HepG2 (cell line): ENCODE measurements at regions not wholly inside any gene's neighbourhood (a gene's known extent, or its start where the extent isn't known, plus 50 kb on each side); places are given as distances from the start of the nearest gene placed in this dataset.

Experiments used
- ATAC-seq: fragments of 200-7000 bp; cut with Tn5 transposase; 3 replicates; pipeline ENCODE4 v1.9.1; 2020; ENCODE audit warnings: mild to moderate bottlenecking, moderate library complexity
- BruUV-seq: library from RNA; stranded (reverse); fragments of 400-500 nt; replicated peaks from 2 replicates; lab custom pipeline; 2021; lab: Mats Ljungman, UMichigan
- CTCF ChIA-PET: fragments of 300-600 bp; formaldehyde crosslinking; extraction: SDS; loops from one replicate; lab custom pipeline; 2021; ENCODE audit warnings: low total read pairs, inconsistent platforms, low intra/inter-chr PET ratio; lab: Yijun Ruan, JAX
- POLR2A ChIA-PET: fragments of 350-600 bp; sonication (Branson Sonifier 250); formaldehyde crosslinking; loops from one replicate; lab custom pipeline; 2020; ENCODE audit warnings: antibody characterized with exemption, inconsistent platforms; lab: Yijun Ruan, JAX
- DNase-seq: peaks from one replicate; pipeline ENCODE4 v3.0.0-alpha.2; 2015; ENCODE audit warnings: low spot score
- FAIRE-seq: peaks from 3 replicates; lab custom pipeline; 2011; peaks lifted over from hg19 to GRCh38; lab: Jason Lieb, UNC
- H2AFZ ChIP-seq: one replicate; pipeline ENCODE4 v1.6.1; 2011; ENCODE audit warnings: low read length, inconsistent platforms
- H3K27ac ChIP-seq: fragments of 300-600 bp; 3 replicates; pipeline ENCODE4 v1.8.0; 2011; ENCODE audit warnings: mixed run types, mild to moderate bottlenecking, mixed read lengths, low read length, inconsistent platforms; ENCODE audit not compliant: insufficient read depth; ENCODE audit errors: extremely low read length
- H3K27me3 ChIP-seq, 2 experiments: fragments of 200-600 bp in 1 of 2; 2 replicates in 1 of 2; 3 replicates in 1 of 2; pipeline versions ENCODE4 v1.6.0 to v1.8.0; 2011; ENCODE audit warnings: low read length in 2 of 2, mild to moderate bottlenecking in 2 of 2, moderate library complexity in 2 of 2, inconsistent platforms in 1 of 2; ENCODE audit not compliant: insufficient read depth in 2 of 2, control insufficient read depth in 1 of 2
- H3K36me3 ChIP-seq, 2 experiments: fragments of 200-600 bp in 1 of 2; replicated peaks in 1 of 2; 2 replicates in 1 of 2; 3 replicates in 1 of 2; pipeline versions ENCODE4 v1.5.1 to v1.8.0; 2011; ENCODE audit warnings: low read length in 2 of 2, inconsistent platforms in 1 of 2; ENCODE audit not compliant: insufficient read depth in 2 of 2, control insufficient read depth in 1 of 2
- H3K4me1 ChIP-seq: 2 replicates; pipeline ENCODE4 v1.5.1; 2012; ENCODE audit warnings: low read length, inconsistent platforms; ENCODE audit not compliant: insufficient read depth
- H3K4me2 ChIP-seq: 2 replicates; pipeline ENCODE4 v1.6.0; 2011; ENCODE audit warnings: low read depth, low read length, inconsistent platforms
- H3K4me3 ChIP-seq, 3 experiments: fragments of 200-600 bp in 1 of 3; sonication (generic), shearing (Covaris generic) in 1 of 3; replicated peaks in 1 of 3; 2 replicates each; pipeline ENCODE4 v1.5.1; 2011 to 2016; ENCODE audit warnings: low read length in 3 of 3, inconsistent platforms in 2 of 3, low read depth in 2 of 3, mild to moderate bottlenecking in 2 of 3, control low read depth in 1 of 3, mixed read lengths in 1 of 3; ENCODE audit not compliant: insufficient read depth in 1 of 3
- H3K79me2 ChIP-seq: one replicate; pipeline ENCODE4 v1.6.1; 2011; ENCODE audit warnings: low read length, inconsistent platforms; ENCODE audit not compliant: insufficient read depth
- H3K9ac ChIP-seq: 2 replicates; pipeline ENCODE4 v1.6.0; 2011; ENCODE audit warnings: mild to moderate bottlenecking, low read depth, low read length, inconsistent platforms; ENCODE audit not compliant: insufficient read depth
- H3K9me3 ChIP-seq: 2 replicates; pipeline ENCODE4 v1.5.1; 2012; ENCODE audit warnings: mild to moderate bottlenecking, low read length
- H4K20me1 ChIP-seq: 2 replicates; pipeline ENCODE4 v1.6.0; 2011; ENCODE audit warnings: inconsistent platforms, mild to moderate bottlenecking, low read length, moderate library complexity; ENCODE audit not compliant: insufficient read depth
- AGO2 ChIP-seq: fragments of 200-400 bp; formaldehyde crosslinking; optimal IDR thresholded peaks from 2 replicates; pipeline ENCODE3; 2017; ENCODE audit warnings: mild to moderate bottlenecking, low read depth, low read length, moderate library complexity
- CREB1 ChIP-seq, 2 experiments: fragments of 450-650 bp in 1 of 2; IDR thresholded peaks; 2 replicates each; pipeline ENCODE4 v1.6.1; 2016 to 2017; ENCODE audit warnings: control low read depth in 1 of 2, mild to moderate bottlenecking in 1 of 2, missing compliant biosample characterization in 1 of 2, missing genetic modification characterization in 1 of 2
- HDAC6 ChIP-seq: fragments of 200-600 bp; sonication (generic); IDR thresholded peaks from 2 replicates; pipeline ENCODE4 v1.7.0; 2017; ENCODE audit warnings: mild to moderate bottlenecking, antibody characterized with exemption, low read length, low read depth
- IKZF1 ChIP-seq: fragments of 450-650 bp; IDR thresholded peaks from 2 replicates; pipeline ENCODE4 v1.7.1; 2016
- LBX2 ChIP-seq: sonication (generic); formaldehyde crosslinking; IDR thresholded peaks from 2 replicates; pipeline ENCODE4 v1.5.0; 2020; ENCODE audit warnings: missing genetic modification reagents, mild to moderate bottlenecking, borderline replicate concordance
- SRY ChIP-seq: sonication (generic); formaldehyde crosslinking; IDR thresholded peaks from 2 replicates; pipeline ENCODE4 v1.8.0; 2022; ENCODE audit warnings: mild to moderate bottlenecking, missing genetic modification reagents
- ZNF282 ChIP-seq: fragments of 450-650 bp; IDR thresholded peaks from 2 replicates; pipeline ENCODE4 v1.6.1; 2018; ENCODE audit not compliant: partially characterized antibody
- WGBS: methylation state at CpG from one replicate; pipeline ENCODE4 v1.1.6; 2017; ENCODE audit warnings: low lambda C conversion rate; 5-methylcytosine and 5-hydroxymethylcytosine counted together
- in situ Hi-C: cut with HindIII; loops from 2 replicates; pipeline ENCODE4 v1.10.0; 2017; ENCODE audit warnings: low pct_unique_long_range_greater_than_20kb; ENCODE audit not compliant: extremely low pct_ligation_motif_present
- intact Hi-C: fragments of 100-400 bp; cut with micrococcal nuclease; formaldehyde crosslinking; loops from one replicate; pipeline ENCODE4 v1.10.0; 2022; ENCODE audit not compliant: unreplicated experiment

GRCh38 chr11:111193924-111194490 lies 51.5 kb upstream of the POU2AF2 start:
- intact Hi-C loops: no loop called here
- H3K4me2 ChIP-seq: no peak overlapping the region
- ATAC-seq (no peak), DNase-seq (no peak), FAIRE-seq (no peak)
- CTCF ChIA-PET: no interaction called here
- WGBS: 0% methylated on average over 1 of the region's 1 CpG
- H3K79me2 ChIP-seq: no peaks in the 10 kb centered on the region
- no peaks in the 10 kb centered on the region for H4K20me1 ChIP-seq
- no peak overlapping the region for H3K4me3 ChIP-seq
- no peaks in the 10 kb centered on the region for H3K9me3 ChIP-seq
- POLR2A ChIA-PET: no interaction called here
- in situ Hi-C loops: no loop called here
- H3K27ac ChIP-seq: no peak overlapping the region
- no TSS peak for BruUV-seq
- H3K36me3 ChIP-seq: no peaks in the 10 kb centered on the region
- no peaks in the 10 kb centered on the region for H3K27me3 ChIP-seq
- H3K9ac ChIP-seq: no peak overlapping the region
- TF ChIP-seq LBX2 (CRISPR knock-in tag): no peak
- TF ChIP-seq SRY (CRISPR knock-in tag): no peak
- TF ChIP-seq HDAC6: no peak
- no peak for TF ChIP-seq CREB1 (IDR thresholded peaks at IDR 0.05)
- no peak for TF ChIP-seq CREB1 (CRISPR knock-in tag; IDR thresholded peaks at IDR 0.05)
- no peak overlapping the region for H2AFZ ChIP-seq
- no peaks in the 10 kb centered on the region for H3K4me1 ChIP-seq

- intact Hi-C loops: no loop called here
- Histone ChIP-seq H3K4me3 (no peak overlapping the region), H3K9me3 (no peaks in the 10 kb centered on the region), H3K9ac (no peak overlapping the region), H3K4me1 (no peaks in the 10 kb centered on the region), H3K27me3 (no peaks in the 10 kb centered on the region; a peak in 1 of 5 replicates), H2AFZ (no peak overlapping the region), H4K20me1 (no peaks in the 10 kb centered on the region), H3K4me2 (no peak overlapping the region), H3K36me3 (no peaks in the 10 kb centered on the region), H3K27ac (no peak overlapping the region), H3K79me2 (no peaks in the 10 kb centered on the region)
- ATAC-seq (no peak), FAIRE-seq (no peak), DNase-seq (no peak)
- ChIA-PET POLR2A (no interaction called here), CTCF (no interaction called here)
- no TSS peak for BruUV-seq
- in situ Hi-C loops: no loop called here
- no peak for TF ChIP-seq AGO2
- no peak for TF ChIP-seq IKZF1
- no peak for TF ChIP-seq ZNF282
- 1% methylated on average over 2 of the region's 2 CpGs for WGBS
These were observed 56.1 kb upstream of the POU2AF2 start for GRCh38 chr11:111189466-111189865.
